ENCODE measurements at regions not wholly inside any gene's neighbourhood (a gene's known extent, or its start where the extent isn't known, plus 50 kb on each side); places are given as distances from the start of the nearest gene placed in this dataset.
"Not testable (repeated sequence)": the region's sequence is repeated elsewhere in the genome, so short reads cannot be mapped to it uniquely, and the experiment has no call there.

DNA sequence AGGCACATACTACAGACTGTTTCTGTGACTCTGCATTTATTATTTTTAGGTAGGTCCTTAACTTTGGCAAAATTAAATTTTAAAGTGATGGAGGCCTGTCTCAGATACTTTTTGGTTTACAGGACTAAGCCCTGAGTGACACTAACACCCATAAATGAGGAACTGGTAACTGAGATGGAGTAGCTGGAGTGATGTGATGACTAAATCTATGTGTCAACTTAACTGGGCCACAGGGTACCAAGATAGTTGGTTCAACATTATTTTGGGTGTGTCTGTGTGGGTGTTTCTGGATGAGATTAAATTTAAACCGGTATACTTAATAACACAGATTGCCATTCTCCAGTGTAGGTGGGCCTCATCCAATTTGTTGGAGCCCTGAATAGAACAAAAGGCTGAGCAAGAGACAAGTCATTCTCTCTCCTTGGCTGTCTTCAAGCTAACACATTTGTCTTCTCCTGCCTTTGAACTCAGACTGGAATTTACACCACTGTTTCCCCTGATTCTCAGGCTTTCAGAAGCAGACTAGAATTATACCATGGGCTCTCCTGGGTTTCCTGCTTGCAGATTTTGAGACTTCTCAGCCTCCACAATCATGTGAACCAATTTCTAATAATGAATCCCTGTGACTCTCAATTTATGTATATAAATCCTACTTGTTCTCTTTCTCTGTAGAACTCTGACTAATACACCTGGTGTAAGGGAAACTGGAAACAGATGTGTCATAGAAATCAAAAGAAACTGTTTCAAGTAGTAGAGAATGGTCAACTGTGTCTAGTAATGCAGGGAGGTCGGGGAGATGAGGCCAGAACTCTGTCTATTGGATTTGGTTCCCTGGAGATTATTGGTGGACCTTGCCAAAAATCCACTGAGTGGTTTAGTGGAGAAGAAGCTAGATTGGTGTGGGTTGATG lies 579.2 kb downstream of the EPM2A start:
- DNase-seq (ENCODE audit: low read depth in 2 of 2) = no peak

DNA sequence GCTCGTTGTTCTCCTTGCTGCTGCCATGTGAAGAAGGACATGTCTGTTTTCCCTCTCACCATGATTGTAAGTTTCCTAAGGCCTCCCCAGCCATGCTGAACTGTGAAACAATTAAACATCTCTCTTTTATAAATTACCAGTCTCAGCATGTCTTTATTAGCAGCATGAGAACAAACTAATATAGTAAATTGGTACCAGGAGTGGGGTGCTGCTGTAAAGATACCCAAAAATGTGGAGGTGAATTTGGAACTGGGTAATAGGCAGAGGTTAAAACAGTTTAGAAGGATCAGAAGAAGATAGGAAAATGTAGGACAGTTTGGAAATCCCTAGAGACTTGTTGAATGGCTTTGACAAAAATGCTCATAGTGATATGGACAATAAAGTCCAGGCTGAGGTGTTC lies 576.7 kb downstream of the EPM2A start:
- DNase-seq (ENCODE audit: low read depth in 2 of 2) = not testable (repeated sequence)

GRCh38 chr6:145159921-145160320 lies 575.4 kb downstream of the EPM2A start:
- no peak for DNase-seq (ENCODE audit: low read depth in 2 of 2)

DNA sequence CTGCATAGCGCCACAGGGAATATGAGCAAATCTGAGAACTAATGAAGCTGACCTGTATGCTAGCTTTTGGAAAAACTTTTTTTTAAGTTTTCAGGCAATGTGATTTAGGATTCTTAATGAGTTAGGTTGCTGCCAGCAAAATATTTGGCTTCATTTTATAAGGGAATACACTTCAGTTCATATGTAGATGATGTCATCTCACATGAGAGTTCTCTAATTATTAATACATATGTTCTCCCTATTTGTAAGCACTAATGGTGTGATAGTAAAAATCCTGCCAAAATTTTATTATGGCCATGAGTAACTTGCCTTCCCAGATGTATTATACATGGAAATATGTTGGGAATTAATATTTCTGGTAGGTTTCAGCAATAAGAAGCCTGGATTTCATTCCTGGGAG lies 573.8 kb downstream of the EPM2A start:
- DNase-seq (ENCODE audit: low read depth in 2 of 2) = no peak

DNA sequence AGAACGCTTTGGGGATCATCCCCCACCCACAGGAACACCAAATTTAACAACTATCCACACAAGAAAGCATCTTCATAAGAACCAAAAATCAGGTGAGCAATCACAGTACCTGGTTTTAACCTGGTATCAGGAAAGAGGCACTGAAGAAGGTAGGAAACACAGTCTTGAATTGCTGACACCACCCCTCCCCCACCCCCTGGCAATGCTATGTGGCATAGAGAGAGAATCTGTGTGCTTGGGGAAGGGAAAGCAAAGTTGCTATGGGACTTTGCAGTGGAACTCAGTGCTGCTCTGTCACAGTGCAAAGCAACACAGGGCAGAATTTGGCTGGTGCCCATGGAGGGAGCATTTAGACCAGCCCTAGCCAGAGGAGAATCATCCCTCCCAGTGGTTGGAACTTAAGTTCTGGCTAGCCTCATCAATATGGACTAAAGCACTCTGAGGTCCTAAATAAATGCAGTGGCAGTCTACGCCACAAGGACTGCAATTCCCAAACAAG lies 565.5 kb downstream of the EPM2A start:
- no peak for DNase-seq (ENCODE audit: low read depth in 2 of 2)

DNA sequence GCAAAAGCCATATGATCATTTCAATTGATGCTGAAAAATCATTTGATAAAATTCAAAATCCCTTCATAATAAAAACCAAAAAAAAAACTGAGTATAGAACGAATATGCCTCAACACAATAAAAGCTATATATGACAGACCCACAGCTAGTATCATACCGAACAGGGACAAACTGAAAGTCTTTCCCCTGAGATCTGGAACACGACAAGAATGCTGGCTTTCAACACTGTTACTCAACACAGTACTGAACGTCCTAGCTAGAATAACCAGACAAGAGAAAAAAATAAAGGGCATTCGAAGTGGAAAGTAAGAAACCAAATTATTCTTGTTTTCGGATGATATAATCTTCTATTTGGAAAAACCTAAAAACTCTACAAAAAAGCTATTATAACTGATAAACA lies 559.9 kb downstream of the EPM2A start:
- DNase-seq (ENCODE audit: low read depth in 2 of 2) = no peak

DNA sequence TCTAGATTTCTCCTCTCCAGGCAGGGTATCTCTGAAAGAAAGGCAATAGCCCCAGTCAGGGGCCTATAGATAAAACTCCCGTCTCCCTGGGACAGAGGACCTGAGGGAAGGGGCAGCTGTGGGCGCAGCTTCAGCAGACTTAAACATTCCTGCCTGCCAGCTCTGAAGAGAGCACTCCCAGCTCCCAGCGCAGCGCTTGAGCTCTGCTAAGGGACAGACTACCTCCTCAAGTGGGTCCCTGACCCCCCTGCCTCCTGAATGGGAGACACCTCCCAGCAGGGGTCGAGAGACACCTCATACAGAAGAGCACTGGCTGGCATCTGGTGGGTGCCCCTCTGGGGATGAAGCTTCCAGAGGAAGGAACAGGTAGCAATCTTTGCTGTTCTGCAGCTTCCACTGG lies 556.9 kb downstream of the EPM2A start:
- DNase-seq (ENCODE audit: low read depth in 2 of 2) = no peak

DNA sequence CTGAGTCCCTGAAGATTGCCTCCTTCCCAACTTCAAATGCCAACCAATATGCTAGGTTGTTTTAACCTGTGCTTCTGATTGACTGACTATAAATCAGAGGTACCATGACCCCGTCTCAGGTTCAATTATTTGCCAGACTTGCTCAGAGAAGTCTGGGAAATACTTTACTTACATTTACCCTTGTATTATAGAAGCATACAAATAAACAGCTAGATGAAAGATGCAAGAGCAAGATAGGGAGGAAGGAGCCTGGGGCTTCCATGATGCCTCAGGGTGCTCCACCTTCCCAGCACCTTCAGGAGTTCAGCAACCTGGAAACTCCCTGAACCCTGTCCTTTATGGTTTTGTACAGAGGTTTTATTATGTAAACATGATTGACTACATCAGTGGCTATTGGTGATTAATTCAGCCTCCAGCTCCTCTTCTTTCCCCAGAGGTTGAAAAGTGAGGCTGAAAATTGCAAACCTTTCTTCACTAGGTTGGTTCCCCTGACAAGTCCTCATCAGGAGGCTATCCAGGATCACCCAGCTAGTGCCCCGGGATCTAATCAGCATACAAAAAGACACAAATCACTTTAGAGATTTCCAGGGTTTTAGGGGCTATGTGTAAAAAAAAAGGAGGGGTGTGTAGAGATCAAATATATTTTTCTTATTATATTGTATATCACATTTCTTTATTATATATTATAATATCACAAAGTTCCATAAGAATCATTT lies 547.7 kb downstream of the EPM2A start:
- DNase-seq (ENCODE audit: low read depth in 2 of 2) = no peak

DNA sequence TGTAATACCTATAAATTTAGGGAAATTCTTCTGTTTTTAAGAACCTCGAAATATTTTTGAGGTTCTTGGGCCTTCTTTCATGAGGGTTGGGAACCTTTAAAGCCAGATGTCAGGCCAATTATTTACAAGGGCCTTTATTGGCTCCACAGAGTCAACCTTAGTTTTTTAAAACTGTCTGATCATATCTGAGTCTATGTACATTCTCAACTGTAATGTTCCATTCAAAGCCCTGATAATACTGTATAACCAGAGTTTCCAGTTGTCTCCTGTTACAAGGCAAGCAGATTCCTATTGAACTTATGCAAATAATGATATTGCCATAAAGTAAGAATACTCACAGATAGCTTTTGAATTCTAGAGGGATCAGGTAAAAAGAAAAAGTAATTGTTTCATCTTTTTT lies 545.5 kb downstream of the EPM2A start:
- no peak for DNase-seq (ENCODE audit: low read depth in 2 of 2)

DNA sequence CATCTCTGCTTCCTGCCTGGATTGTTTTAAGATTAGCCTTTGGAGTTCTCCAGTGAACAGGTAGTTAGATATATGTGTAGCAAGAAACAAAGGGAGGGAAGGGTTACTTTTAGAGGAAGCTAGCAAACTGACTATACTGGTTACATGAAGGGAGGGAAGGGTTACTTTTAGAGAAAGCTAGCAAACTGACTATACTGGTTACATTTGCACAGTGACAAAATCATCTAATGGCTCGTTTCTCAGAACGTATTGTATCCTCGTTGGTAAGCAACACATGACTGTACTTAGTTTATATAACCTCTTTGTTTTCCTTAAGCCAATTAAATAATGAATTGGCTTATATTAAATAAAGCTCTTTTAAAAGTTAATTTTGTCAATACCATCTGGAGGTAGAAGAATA lies 540.9 kb downstream of the EPM2A start:
- DNase-seq (ENCODE audit: low read depth in 2 of 2) = no peak

GRCh38 chr6:145199961-145200360 lies 535.4 kb downstream of the EPM2A start:
- no peak for DNase-seq (ENCODE audit: low read depth in 2 of 2)

DNA sequence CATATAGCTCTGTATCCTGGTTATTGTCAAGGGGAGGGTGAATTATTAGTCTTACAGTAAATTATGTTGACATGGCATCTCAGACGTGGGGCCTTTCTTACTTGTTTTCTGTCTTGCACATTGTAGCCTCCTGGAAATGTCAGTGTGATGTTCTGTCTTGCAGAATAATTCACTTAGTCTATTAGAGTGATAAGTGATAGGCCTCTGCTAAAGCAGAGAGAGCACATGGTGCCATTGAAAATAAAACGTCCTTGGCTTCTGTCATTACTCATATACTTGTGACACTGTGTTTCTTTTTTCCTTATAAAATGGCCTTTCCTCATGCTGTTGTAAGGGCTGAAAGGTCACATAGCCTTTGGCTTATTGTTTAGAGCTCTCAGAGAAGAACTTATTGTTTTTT lies 531.0 kb downstream of the EPM2A start:
- no peak for DNase-seq (ENCODE audit: low read depth in 2 of 2)

GRCh38 chr6:145206247-145206907 lies 528.9 kb downstream of the EPM2A start:
- DNase-seq (ENCODE audit: low read depth in 2 of 2) = no peak

DNA sequence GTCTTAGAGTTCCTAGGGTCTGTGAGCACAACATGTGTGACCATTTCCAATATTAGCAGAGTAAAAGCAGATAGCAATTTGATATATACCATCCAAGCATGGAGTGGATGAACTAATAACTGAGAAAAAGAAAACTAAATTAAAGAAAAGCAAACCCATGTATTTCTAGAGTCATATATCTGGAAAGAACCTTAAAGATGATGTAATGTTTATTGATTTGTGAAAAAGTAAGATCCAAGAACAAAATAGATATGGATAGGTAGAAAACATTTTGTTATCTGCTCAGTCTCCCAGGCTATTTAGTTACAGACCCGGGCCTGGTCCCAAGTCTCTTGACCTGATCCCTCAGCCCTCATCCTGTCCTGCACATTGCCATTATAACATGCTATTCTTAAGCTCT lies 526.8 kb downstream of the EPM2A start:
- no peak for DNase-seq (ENCODE audit: low read depth in 2 of 2)

DNA sequence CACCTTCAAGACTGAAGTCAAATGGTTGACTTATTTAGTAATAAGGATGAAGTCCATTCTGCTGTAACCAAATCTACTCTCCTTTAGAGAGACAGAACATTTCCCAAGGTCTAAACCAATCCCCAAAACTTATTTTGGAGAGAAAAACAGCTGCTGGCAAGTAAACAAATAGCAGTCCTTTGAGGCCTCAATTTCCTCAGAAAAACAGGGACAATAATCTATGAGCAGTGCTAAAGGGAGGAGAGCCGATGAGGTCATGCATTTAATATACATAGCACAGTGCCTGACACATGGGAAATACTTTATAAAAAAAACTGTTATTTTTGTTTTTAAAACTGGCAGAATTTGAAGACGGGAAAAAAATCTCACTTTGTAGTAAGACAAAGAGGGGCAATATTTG lies 526.0 kb downstream of the EPM2A start:
- DNase-seq (ENCODE audit: low read depth in 2 of 2) = no peak

GRCh38 chr6:145212813-145213212 lies 522.5 kb downstream of the EPM2A start:
- DNase-seq (ENCODE audit: low read depth in 2 of 2) = no peak

DNA sequence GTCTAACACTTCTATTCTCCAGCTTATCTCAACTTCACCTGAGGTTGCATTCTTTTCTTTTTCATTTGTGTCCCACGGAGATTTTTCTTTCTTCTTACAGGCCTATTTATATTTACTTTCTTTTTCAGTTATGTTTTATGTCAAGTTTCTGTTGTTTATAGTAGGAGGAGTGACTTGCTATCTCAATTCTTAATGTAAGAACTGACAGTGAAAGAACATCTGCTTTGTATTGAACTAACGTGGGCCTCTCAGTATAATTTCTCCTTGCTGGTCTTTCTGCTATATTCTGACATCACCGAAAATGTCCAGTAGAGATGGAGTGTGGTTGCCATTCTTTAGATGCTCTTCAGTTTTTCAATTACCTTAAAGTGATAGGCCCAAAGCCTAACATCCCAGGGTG lies 521.7 kb downstream of the EPM2A start:
- no peak for DNase-seq (ENCODE audit: low read depth in 2 of 2)

DNA sequence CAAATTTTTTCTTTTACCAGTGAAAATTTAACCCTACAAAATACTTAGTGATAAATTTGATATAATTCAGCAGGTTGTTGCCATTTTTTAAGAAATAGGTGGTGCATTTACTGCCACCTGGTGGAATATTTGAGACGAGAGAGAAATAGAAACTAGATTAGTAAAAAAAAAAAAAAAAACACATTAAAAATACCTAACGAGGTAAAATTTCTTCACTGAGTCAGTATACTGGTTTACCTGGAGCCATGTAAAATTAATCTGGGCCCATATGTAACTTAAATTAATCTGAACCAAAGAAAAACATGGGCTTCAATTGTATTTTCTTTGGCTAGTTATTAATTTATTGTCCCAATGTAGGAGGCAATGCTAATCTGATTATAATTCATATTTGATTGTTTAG lies 520.8 kb downstream of the EPM2A start:
- DNase-seq (ENCODE audit: low read depth in 2 of 2) = no peak

DNA sequence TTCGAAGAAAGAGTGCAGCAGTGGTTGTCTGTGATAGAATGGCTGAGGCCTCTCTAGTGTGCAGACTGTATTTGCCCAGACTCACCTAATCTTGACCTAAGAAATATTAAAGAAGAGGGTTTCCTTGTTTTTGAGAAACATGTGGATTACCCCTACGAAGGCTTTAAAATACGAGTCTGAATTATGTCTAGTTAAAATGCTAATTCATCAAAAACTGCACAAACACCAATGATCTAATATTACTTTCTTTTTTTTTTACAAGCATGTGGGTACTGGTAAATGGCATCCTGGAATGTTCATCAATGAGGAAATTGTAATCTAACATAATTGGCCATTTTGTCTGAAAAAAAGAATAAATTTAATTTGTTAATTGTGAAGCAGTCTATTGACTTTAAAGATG lies 510.9 kb downstream of the EPM2A start:
- DNase-seq (ENCODE audit: low read depth in 2 of 2) = no peak

GRCh38 chr6:145225500-145225899 lies 509.8 kb downstream of the EPM2A start:
- no peak for DNase-seq (ENCODE audit: low read depth in 2 of 2)

- DNase-seq (ENCODE audit: low read depth in 2 of 2) = no peak
Measured at GRCh38 chr6:145227593-145227992, 507.7 kb downstream of the EPM2A start.

DNA sequence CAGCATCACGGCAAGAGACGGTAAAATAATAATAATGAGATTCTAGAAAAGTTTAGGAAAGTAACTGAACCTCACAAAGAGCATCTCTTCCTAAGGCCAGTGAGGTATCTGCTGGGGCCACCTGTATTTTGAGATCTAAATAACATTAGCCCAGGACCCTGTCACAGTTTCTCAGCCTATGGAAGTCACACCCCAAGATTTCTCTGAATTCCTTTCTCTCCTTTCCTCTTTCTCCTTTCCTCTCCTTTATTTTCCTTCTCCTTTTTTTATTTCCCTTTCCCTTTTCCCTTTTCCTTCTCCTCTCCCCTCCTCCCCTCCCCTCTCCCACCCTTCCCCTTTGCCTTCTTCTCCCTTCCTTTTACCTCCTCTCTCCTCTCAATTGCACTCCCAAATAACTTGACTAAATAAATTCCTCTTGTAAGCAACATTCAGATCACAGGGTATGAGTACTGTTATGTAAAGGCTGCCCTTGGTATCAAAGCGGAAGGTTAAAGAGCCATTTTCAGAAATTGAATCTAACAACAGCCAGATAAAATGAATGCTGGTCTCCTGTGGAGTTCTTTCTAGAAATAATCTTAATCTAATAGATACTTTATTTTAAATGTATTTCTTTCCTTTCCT lies 506.2 kb downstream of the EPM2A start:
- no peak for DNase-seq (ENCODE audit: low read depth in 2 of 2)
